HL-60 (cell line): ENCODE measurements at regions not wholly inside any gene's neighbourhood (a gene's known extent, or its start where the extent isn't known, plus 50 kb on each side); places are given as distances from the start of the nearest gene placed in this dataset.

ENCODE experiments used
- DNase-seq, 2 experiments: peaks; one replicate each; pipeline ENCODE4 v3.0.0-alpha.2; 2010 to 2020; ENCODE audit warnings: low read depth in 1 of 2, low spot score in 1 of 2
- H3K27ac ChIP-seq: fragments of 250-450 bp; sonication (Bioruptor Pico); replicated peaks from 2 replicates; pipeline ENCODE4 v1.5.1; 2020; ENCODE audit warnings: mild to moderate bottlenecking, moderate library complexity
- H3K27me3 ChIP-seq: fragments of 250-450 bp; sonication (Bioruptor Pico); 2 replicates; pipeline ENCODE4 v1.5.1; 2021; ENCODE audit warnings: mild to moderate bottlenecking, moderate library complexity; ENCODE audit not compliant: insufficient read depth, poor library complexity, severe bottlenecking
- H3K4me3 ChIP-seq: replicated peaks from 2 replicates; pipeline ENCODE4 v1.5.1; 2011; ENCODE audit warnings: mild to moderate bottlenecking, control low read depth, low read length; ENCODE audit not compliant: insufficient read depth
- CTCF ChIP-seq: IDR thresholded peaks from one replicate; pipeline ENCODE4 v1.5.1; 2011; ENCODE audit warnings: low read length, control low read depth, inconsistent platforms; ENCODE audit not compliant: insufficient read depth
- GABPA ChIP-seq: IDR thresholded peaks from 2 replicates; pipeline ENCODE4 v1.6.1; 2012; ENCODE audit warnings: low read depth
- POLR2AphosphoS5 ChIP-seq: IDR thresholded peaks from 2 replicates; pipeline ENCODE4 v1.6.1; 2012; ENCODE audit warnings: low read depth
- REST ChIP-seq: IDR thresholded peaks from 2 replicates; pipeline ENCODE4 v1.6.1; 2012; ENCODE audit warnings: low read depth; ENCODE audit not compliant: insufficient replicate concordance
- SPI1 ChIP-seq: IDR thresholded peaks from 2 replicates; pipeline ENCODE4 v1.6.1; 2012; ENCODE audit warnings: low read depth, mild to moderate bottlenecking, borderline replicate concordance

- Histone ChIP-seq H3K27me3 (no peaks in the 10 kb centered on the region), H3K27ac (no peak overlapping the region), H3K4me3 (no peak overlapping the region)
- no peak for DNase-seq
- no peak for TF ChIP-seq POLR2AphosphoS5
- TF ChIP-seq CTCF, result no peak
- TF ChIP-seq SPI1, result no peak
- TF ChIP-seq GABPA, result no peak
- TF ChIP-seq REST, result no peak
Observed at GRCh38 chr2:21727101-21727500, 603.3 kb downstream of the TDRD15 start.

- H3K27ac ChIP-seq, result no peak overlapping the region
- H3K4me3 ChIP-seq, result no peak overlapping the region
- no peaks in the 10 kb centered on the region for H3K27me3 ChIP-seq
- DNase-seq, result no peak
- TF ChIP-seq CTCF (no peak), POLR2AphosphoS5 (no peak), GABPA (no peak)
Observed at GRCh38 chr2:21728133-21728532, 604.4 kb downstream of the TDRD15 start.

- Histone ChIP-seq H3K27ac (no peak overlapping the region), H3K4me3 (no peak overlapping the region), H3K27me3 (no peaks in the 10 kb centered on the region)
- TF ChIP-seq POLR2AphosphoS5, result no peak
- TF ChIP-seq GABPA, result no peak
- no peak for TF ChIP-seq SPI1
- TF ChIP-seq REST, result no peak
- no peak for TF ChIP-seq CTCF
- DNase-seq, result no peak
Observed at GRCh38 chr2:21730141-21730540, 606.4 kb downstream of the TDRD15 start.

- DNase-seq, result no peak
- H3K27me3 ChIP-seq, result no peaks in the 10 kb centered on the region
- no peak for TF ChIP-seq REST
- TF ChIP-seq CTCF, result no peak
- no peak for TF ChIP-seq POLR2AphosphoS5
- TF ChIP-seq SPI1, result no peak
- TF ChIP-seq GABPA, result no peak
- no peak overlapping the region for H3K27ac ChIP-seq
- H3K4me3 ChIP-seq, result no peak overlapping the region
Observed at GRCh38 chr2:21740484-21740883, 616.7 kb downstream of the TDRD15 start.
